ENCODE measurements at regions not wholly inside any gene's neighbourhood (a gene's known extent, or its start where the extent isn't known, plus 50 kb on each side); places are given as distances from the start of the nearest gene placed in this dataset.

DNA sequence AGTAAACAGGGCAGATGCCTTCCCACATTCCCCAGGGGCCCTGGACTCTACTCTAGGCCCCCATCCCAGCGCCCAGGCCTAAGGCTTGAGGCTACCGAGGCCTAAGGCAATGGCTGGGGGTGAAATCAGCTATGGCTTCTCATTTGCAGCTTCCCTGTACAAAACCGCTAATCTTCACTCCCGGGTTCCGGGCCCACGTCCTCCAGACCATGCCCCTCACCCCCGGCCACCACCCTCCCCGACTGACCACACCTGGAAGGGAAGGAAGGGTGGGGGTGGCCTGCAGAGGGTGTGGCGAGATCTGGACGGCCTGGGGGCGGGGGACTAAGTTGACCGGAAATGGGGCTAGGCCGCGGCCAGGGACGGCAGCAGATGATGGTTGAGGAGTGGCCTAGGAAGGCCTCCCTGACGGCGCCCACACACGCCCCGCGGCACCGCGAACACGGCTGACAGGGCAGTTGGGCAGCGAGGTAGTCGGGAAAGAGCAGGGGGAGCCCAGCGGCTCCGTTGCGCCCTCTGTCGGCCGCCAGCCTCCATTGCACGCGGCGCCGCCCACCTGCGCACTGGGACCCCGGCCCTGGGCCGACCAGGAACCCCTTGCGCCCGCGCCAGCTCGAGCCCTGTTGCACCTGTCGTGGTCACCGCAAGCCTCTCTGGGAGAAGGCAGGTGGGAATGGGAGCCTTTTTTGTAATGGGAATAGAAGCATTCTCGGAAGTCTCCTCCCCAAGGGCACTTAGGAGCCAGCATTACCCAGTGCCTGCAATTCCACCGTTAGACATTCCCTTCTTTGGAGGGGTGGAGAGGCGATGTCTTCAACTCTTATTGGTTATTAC is 95.9 kb upstream of the CALM2 start (continued):
- TF ChIP-seq, protein P1, sequence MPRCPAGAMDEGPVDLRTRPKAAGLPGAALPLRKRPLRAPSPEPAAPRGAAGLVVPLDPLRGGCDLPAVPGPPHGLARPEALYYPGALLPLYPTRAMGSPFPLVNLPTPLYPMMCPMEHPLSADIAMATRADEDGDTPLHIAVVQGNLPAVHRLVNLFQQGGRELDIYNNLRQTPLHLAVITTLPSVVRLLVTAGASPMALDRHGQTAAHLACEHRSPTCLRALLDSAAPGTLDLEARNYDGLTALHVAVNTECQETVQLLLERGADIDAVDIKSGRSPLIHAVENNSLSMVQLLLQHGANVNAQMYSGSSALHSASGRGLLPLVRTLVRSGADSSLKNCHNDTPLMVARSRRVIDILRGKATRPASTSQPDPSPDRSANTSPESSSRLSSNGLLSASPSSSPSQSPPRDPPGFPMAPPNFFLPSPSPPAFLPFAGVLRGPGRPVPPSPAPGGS (IDR thresholded peaks at IDR 0.05; ENCODE audit: borderline replicate concordance, insufficient read depth, low read depth, low read length, poor library complexity, severe bottlenecking) = no peak
- TF ChIP-seq POLR2A (IDR thresholded peaks at IDR 0.05; ENCODE audit: low read depth, low read length) = peak; percentile 74
- TF ChIP-seq YY1 (IDR thresholded peaks at IDR 0.05; ENCODE audit: low read depth, low read length) = peak; percentile 67; the same call in 1 of the 2 replicates
- TF ChIP-seq, protein P2, sequence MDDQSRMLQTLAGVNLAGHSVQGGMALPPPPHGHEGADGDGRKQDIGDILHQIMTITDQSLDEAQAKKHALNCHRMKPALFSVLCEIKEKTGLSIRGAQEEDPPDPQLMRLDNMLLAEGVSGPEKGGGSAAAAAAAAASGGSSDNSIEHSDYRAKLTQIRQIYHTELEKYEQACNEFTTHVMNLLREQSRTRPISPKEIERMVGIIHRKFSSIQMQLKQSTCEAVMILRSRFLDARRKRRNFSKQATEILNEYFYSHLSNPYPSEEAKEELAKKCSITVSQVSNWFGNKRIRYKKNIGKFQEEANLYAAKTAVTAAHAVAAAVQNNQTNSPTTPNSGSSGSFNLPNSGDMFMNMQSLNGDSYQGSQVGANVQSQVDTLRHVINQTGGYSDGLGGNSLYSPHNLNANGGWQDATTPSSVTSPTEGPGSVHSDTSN (IDR thresholded peaks at IDR 0.05; ENCODE audit: insufficient replicate concordance, low read depth, low read length) = no peak
- peak; percentile 24 for TF ChIP-seq RELA (IDR thresholded peaks at IDR 0.05; ENCODE audit: borderline replicate concordance, partially characterized antibody)
- TF ChIP-seq MXI1 (IDR thresholded peaks at IDR 0.05; ENCODE audit: low read depth, low read length) = no peak
- peak; percentile 69 for TF ChIP-seq DPF2 (IDR thresholded peaks at IDR 0.05)
- TF ChIP-seq CHD1 (IDR thresholded peaks at IDR 0.05; ENCODE audit: low read depth, low read length) = 0 out of 2 replicates have a peak, but pooled peaks have one; percentile 36
- TF ChIP-seq, protein P3, sequence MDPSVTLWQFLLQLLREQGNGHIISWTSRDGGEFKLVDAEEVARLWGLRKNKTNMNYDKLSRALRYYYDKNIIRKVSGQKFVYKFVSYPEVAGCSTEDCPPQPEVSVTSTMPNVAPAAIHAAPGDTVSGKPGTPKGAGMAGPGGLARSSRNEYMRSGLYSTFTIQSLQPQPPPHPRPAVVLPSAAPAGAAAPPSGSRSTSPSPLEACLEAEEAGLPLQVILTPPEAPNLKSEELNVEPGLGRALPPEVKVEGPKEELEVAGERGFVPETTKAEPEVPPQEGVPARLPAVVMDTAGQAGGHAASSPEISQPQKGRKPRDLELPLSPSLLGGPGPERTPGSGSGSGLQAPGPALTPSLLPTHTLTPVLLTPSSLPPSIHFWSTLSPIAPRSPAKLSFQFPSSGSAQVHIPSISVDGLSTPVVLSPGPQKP (IDR thresholded peaks at IDR 0.05; ENCODE audit: low read depth, low read length) = no peak
- TF ChIP-seq CBFB (IDR thresholded peaks at IDR 0.05; ENCODE audit: low read depth) = no peak
- TF ChIP-seq SIX5 (IDR thresholded peaks at IDR 0.05; ENCODE audit: low read depth, low read length, severe bottlenecking) = no peak
- TF ChIP-seq, protein P4, sequence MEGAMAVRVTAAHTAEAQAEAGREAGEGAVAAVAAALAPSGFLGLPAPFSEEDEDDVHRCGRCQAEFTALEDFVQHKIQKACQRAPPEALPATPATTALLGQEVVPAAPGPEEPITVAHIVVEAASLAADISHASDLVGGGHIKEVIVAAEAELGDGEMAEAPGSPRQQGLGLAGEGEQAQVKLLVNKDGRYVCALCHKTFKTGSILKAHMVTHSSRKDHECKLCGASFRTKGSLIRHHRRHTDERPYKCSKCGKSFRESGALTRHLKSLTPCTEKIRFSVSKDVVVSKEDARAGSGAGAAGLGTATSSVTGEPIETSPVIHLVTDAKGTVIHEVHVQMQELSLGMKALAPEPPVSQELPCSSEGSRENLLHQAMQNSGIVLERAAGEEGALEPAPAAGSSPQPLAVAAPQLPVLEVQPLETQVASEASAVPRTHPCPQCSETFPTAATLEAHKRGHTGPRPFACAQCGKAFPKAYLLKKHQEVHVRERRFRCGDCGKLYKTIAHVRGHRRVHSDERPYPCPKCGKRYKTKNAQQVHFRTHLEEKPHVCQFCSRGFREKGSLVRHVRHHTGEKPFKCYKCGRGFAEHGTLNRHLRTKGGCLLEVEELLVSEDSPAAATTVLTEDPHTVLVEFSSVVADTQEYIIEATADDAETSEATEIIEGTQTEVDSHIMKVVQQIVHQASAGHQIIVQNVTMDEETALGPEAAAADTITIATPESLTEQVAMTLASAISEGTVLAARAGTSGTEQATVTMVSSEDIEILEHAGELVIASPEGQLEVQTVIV (IDR thresholded peaks at IDR 0.05; ENCODE audit: borderline replicate concordance, partially characterized antibody) = no peak
- TF ChIP-seq EP300 (IDR thresholded peaks at IDR 0.05; ENCODE audit: borderline replicate concordance in 1 of 2, control insufficient read depth in 1 of 2, low read depth in 2 of 2, low read length in 2 of 2) = no peak
- no peak for TF ChIP-seq CBX5 (IDR thresholded peaks at IDR 0.05; ENCODE audit: low read depth)
- TF ChIP-seq ESRRA (IDR thresholded peaks at IDR 0.05; ENCODE audit: low read length) = 0 out of 2 replicates have a peak, but pooled peaks have one; percentile 35
- TF ChIP-seq, protein P5, sequence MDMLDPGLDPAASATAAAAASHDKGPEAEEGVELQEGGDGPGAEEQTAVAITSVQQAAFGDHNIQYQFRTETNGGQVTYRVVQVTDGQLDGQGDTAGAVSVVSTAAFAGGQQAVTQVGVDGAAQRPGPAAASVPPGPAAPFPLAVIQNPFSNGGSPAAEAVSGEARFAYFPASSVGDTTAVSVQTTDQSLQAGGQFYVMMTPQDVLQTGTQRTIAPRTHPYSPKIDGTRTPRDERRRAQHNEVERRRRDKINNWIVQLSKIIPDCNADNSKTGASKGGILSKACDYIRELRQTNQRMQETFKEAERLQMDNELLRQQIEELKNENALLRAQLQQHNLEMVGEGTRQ (IDR thresholded peaks at IDR 0.05; ENCODE audit: borderline replicate concordance, low read depth, low read length) = no peak
- no peak for TF ChIP-seq HDAC6 (IDR thresholded peaks at IDR 0.05; ENCODE audit: unreplicated experiment)
- no peak for TF ChIP-seq SPI1 (IDR thresholded peaks at IDR 0.05; ENCODE audit: borderline replicate concordance, insufficient read depth, low read depth, low read length)
- TF ChIP-seq KDM1A (IDR thresholded peaks at IDR 0.05; ENCODE audit: borderline replicate concordance) = no peak
- no peak for TF ChIP-seq SREBF2 (IDR thresholded peaks at IDR 0.05; ENCODE audit: low read length)

Measured in GM12878 (cell line).